Epithelial cell of proximal tubule (primary cell): ENCODE measurements at regions not wholly inside any gene's neighbourhood (a gene's known extent, or its start where the extent isn't known, plus 50 kb on each side); places are given as distances from the start of the nearest gene placed in this dataset.

Source experiments
- DNase-seq: peaks from one replicate; pipeline ENCODE4 v3.0.0-alpha.2; 2011; ENCODE audit warnings: low read depth
- H3K4me3 ChIP-seq: 2 replicates; pipeline ENCODE4 v1.5.1; 2011; ENCODE audit warnings: low read depth, mild to moderate bottlenecking, low read length
- TF ChIP-seq, protein P1 (sequence below): conservative IDR thresholded peaks from 2 replicates; pipeline ENCODE4 v1.5.1; 2012; ENCODE audit warnings: low read depth, mild to moderate bottlenecking, low read length

GRCh38 chr20:19958928-19959327 is 58.2 kb upstream of the NAA20 start:
- no peak overlapping the region for H3K4me3 ChIP-seq
- no peak for DNase-seq
- TF ChIP-seq, protein P1, sequence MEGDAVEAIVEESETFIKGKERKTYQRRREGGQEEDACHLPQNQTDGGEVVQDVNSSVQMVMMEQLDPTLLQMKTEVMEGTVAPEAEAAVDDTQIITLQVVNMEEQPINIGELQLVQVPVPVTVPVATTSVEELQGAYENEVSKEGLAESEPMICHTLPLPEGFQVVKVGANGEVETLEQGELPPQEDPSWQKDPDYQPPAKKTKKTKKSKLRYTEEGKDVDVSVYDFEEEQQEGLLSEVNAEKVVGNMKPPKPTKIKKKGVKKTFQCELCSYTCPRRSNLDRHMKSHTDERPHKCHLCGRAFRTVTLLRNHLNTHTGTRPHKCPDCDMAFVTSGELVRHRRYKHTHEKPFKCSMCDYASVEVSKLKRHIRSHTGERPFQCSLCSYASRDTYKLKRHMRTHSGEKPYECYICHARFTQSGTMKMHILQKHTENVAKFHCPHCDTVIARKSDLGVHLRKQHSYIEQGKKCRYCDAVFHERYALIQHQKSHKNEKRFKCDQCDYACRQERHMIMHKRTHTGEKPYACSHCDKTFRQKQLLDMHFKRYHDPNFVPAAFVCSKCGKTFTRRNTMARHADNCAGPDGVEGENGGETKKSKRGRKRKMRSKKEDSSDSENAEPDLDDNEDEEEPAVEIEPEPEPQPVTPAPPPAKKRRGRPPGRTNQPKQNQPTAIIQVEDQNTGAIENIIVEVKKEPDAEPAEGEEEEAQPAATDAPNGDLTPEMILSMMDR = no peak

DNA sequence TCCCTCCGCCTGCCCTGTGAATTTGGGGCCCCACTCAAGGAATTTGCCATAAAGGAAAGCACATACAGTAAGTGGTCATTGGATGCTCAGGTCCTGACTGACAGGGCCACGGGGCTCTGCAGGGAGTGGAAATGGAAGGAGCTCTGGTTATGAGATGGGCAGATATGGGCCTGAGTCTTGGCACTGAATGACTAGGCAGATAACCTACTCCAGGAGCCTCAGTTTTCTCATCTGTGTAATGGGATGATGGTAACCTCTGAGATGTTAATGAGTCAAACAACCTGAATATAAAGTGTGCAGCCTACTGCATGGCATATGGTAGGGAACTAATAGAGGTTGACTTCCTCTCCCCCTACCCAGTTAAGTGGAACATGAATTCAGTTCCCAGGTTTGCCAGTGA is 56.4 kb upstream of the NAA20 start:
- TF ChIP-seq, protein P1 = no peak
- H3K4me3 ChIP-seq = no peak overlapping the region
- DNase-seq = no peak

DNA sequence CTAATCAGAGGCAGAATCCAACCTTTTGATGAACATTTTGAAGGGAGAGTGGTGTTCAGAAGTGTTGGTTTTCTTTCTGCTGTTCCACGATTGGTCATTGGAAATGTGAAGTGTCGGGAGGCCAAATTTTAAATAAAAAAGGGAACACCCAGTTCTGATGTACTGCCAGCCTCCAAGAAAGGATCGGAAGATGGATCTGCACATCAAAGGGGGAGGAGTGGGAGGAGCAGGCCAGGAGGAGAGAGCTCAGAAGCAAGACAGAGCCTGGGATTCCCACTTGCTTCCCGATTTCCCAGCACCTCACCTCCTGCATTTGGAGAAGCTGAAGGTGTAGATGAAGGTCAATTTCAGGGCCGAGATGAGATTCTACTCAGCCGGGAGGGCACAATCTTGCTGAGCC is 55.9 kb upstream of the NAA20 start:
- TF ChIP-seq, protein P1 = no peak
- DNase-seq = no peak
- H3K4me3 ChIP-seq = no peak overlapping the region

GRCh38 chr20:19962958-19963357 is 54.2 kb upstream of the NAA20 start:
- DNase-seq = no peak
- H3K4me3 ChIP-seq = no peak overlapping the region
- TF ChIP-seq, protein P1 = no peak

- peak; percentile 91 for DNase-seq
- TF ChIP-seq, protein P1 = no peak
- peak overlapping the region; percentile 14 for H3K4me3 ChIP-seq
Measured at GRCh38 chr20:19964289-19965265, 52.6 kb upstream of the NAA20 start.

DNA sequence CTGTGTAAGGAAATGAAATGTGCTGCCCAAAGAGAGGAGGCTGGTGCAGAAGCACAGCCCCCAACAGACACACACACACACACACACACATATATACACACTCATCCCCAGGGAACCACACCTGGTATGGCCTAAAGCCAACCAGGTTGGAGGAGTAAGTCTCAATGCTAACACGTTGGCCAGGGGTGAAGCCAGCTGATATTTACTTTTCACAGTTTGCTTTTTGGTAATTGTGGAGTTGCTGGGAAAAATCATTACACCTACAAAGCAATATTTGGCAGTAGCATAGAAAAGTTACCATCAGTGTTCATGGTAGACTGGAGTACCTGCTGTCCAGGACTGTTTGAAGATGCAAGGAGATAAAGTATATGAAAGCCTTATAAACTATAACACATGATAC is 50.3 kb upstream of the NAA20 start:
- TF ChIP-seq, protein P1 = no peak
- DNase-seq = no peak
- H3K4me3 ChIP-seq = no peak overlapping the region
